Body of pancreas (tissue), 4 donors: ENCODE measurements at regions not wholly inside any gene's neighbourhood (a gene's known extent, or its start where the extent isn't known, plus 50 kb on each side); places are given as distances from the start of the nearest gene placed in this dataset.

ENCODE experiments used
- CTCF ChIP-seq, 7 experiments: fragments of 450-650 bp in 4 of 7; fragments of 200-600 bp in 3 of 7; sonication (generic) in 3 of 7; IDR thresholded peaks; one replicate each; pipeline ENCODE4 v1.5.1; 2016 to 2019; ENCODE audit warnings: antibody characterized with exemption in 7 of 7
- POLR2A ChIP-seq, 3 donors: fragments of 450-650 bp; IDR thresholded peaks; one replicate each; pipeline ENCODE4 v1.6.1; 2016; ENCODE audit warnings: antibody characterized with exemption in 3 of 3, mild to moderate bottlenecking in 2 of 3

- no peak for TF ChIP-seq POLR2A (IDR thresholded peaks at IDR 0.05)
- TF ChIP-seq CTCF (IDR thresholded peaks at IDR 0.05) = no peak
These were observed 386.2 kb downstream of the AACS start for GRCh38 chr12:125451408-125451807.
